ENCODE measurements at regions not wholly inside any gene's neighbourhood (a gene's known extent, or its start where the extent isn't known, plus 50 kb on each side); places are given as distances from the start of the nearest gene placed in this dataset.

GRCh38 chr3:31412832-31413231 lies 119.9 kb upstream of the STT3B start:
- intact Hi-C loops (cut with DNase I) = no loop called here
- H3K9me3 ChIP-seq = no peaks in the 10 kb centered on the region
- no peaks in the 10 kb centered on the region for H3K36me3 ChIP-seq
- H3K4me3 ChIP-seq = no peak overlapping the region
- H3K27ac ChIP-seq = no peak overlapping the region
- no peaks in the 10 kb centered on the region for H3K4me1 ChIP-seq (replicated peaks)
- DNase-seq (ENCODE audit: low spot score) = no peak
- TF ChIP-seq CTCF (IDR thresholded peaks at IDR 0.05) (no peak), POLR2A (IDR thresholded peaks at IDR 0.05) (no peak), POLR2AphosphoS5 (IDR thresholded peaks at IDR 0.05) (no peak)
- WGBS = 82% methylated on average over 1 of the region's 1 CpG
- H3K27me3 ChIP-seq (replicated peaks; ENCODE audit: insufficient read depth) = no peaks in the 10 kb centered on the region

- DNase-seq (ENCODE audit: low spot score) = no peak
- Histone ChIP-seq H3K9me3 (no peaks in the 10 kb centered on the region), H3K27ac (no peak overlapping the region), H3K27me3 (replicated peaks; ENCODE audit: insufficient read depth) (no peaks in the 10 kb centered on the region), H3K4me3 (no peak overlapping the region), H3K4me1 (replicated peaks) (no peaks in the 10 kb centered on the region), H3K36me3 (no peaks in the 10 kb centered on the region)
- TF ChIP-seq CTCF (IDR thresholded peaks at IDR 0.05) (no peak), POLR2AphosphoS5 (IDR thresholded peaks at IDR 0.05) (no peak), POLR2A (IDR thresholded peaks at IDR 0.05) (no peak)
- intact Hi-C loops (cut with DNase I) = no loop called here
Observed at GRCh38 chr3:31413515-31413914, 119.2 kb upstream of the STT3B start.

- H3K27me3 ChIP-seq (replicated peaks; ENCODE audit: insufficient read depth) = no peaks in the 10 kb centered on the region
- H3K4me1 ChIP-seq (replicated peaks) = no peaks in the 10 kb centered on the region
- no peaks in the 10 kb centered on the region for H3K9me3 ChIP-seq
- TF ChIP-seq POLR2A (IDR thresholded peaks at IDR 0.05) (no peak), CTCF (IDR thresholded peaks at IDR 0.05) (no peak), POLR2AphosphoS5 (IDR thresholded peaks at IDR 0.05) (no peak)
- intact Hi-C loops (cut with DNase I) = no loop called here
- no peak overlapping the region for H3K4me3 ChIP-seq
- DNase-seq (ENCODE audit: low spot score) = no peak
- no peak overlapping the region for H3K27ac ChIP-seq
- no peaks in the 10 kb centered on the region for H3K36me3 ChIP-seq
- 90% methylated on average over 4 of the region's 4 CpGs for WGBS
Observed at GRCh38 chr3:31416980-31417379, 115.7 kb upstream of the STT3B start.

- DNase-seq (ENCODE audit: low spot score) = no peak
- Histone ChIP-seq H3K36me3 (no peaks in the 10 kb centered on the region), H3K4me1 (replicated peaks) (no peaks in the 10 kb centered on the region), H3K4me3 (no peak overlapping the region), H3K9me3 (no peaks in the 10 kb centered on the region), H3K27me3 (replicated peaks; ENCODE audit: insufficient read depth) (no peaks in the 10 kb centered on the region), H3K27ac (no peak overlapping the region)
- WGBS = 89% methylated on average over 1 of the region's 1 CpG
- TF ChIP-seq POLR2A (IDR thresholded peaks at IDR 0.05) (no peak), CTCF (IDR thresholded peaks at IDR 0.05) (no peak), POLR2AphosphoS5 (IDR thresholded peaks at IDR 0.05) (no peak)
- intact Hi-C loops (cut with DNase I) = no loop called here
Observed at GRCh38 chr3:31417486-31417885, 115.2 kb upstream of the STT3B start.

GRCh38 chr3:31420311-31420710 lies 112.4 kb upstream of the STT3B start:
- 75% methylated on average over 4 of the region's 4 CpGs for WGBS
- no peak for TF ChIP-seq POLR2AphosphoS5 (IDR thresholded peaks at IDR 0.05)
- TF ChIP-seq POLR2A (IDR thresholded peaks at IDR 0.05) = no peak
- TF ChIP-seq CTCF (IDR thresholded peaks at IDR 0.05) = no peak
- H3K9me3 ChIP-seq = no peaks in the 10 kb centered on the region
- no peak for DNase-seq (ENCODE audit: low spot score)
- no peaks in the 10 kb centered on the region for H3K27me3 ChIP-seq (replicated peaks; ENCODE audit: insufficient read depth)
- no peaks in the 10 kb centered on the region for H3K4me1 ChIP-seq (replicated peaks)
- intact Hi-C loops (cut with DNase I) = no loop called here
- no peak overlapping the region for H3K4me3 ChIP-seq
- no peaks in the 10 kb centered on the region for H3K36me3 ChIP-seq
- H3K27ac ChIP-seq = no peak overlapping the region

Measured in prostate gland (tissue), 2 donors.